ENCODE measurements at regions not wholly inside any gene's neighbourhood (a gene's known extent, or its start where the extent isn't known, plus 50 kb on each side); places are given as distances from the start of the nearest gene placed in this dataset.

DNA sequence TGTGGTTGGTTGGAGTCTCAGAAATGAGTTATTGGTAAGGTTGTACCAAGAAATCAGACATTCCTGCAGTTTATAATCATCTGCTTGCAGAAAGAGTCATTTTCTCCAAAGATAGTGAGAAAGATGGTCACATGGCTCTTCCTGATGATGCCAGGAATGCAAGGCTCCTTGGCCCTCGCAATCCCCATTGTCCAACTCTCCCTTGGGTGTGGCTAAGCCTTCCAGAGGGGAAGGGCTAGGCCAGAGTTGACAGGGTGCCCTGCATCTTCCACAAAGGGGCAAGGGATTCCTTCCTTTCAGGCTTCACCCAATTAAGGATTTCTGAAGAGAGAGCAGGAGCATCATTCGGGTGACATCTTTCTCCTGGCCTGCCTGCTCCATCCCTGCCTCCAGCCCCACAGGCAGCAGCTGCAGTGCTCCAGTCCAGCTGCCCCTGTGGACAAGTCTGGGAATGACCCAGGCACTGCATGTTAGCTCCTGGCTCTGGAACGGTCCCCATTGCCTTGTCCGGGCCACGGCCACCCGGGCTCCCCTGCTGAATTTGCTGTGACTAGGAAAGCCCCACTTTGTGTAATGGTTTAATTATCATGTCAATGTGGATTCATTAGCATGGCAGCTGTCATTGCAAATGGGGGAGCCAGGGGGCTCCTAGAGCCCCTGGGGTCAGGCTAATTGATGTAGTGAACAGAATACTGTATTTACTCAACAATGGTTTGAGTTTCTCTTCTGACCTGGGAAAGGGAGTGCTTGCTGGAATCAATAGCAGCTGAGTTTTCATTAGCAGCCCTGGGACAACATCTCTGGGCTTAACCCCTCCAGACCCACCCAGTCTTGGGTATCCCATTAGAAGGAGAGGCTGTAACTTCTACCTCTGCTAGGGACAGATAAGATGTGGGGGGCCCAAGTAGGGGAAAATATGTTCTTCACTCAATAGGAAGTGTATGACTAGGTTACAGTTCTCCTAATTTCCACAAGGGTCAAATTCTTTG is 112.6 kb upstream of the TBX20 start:
- peaks cover under 1% of the 10 kb centered on the region for H3K9me3 Mint-ChIP-seq (ENCODE audit: unreplicated experiment)
- DNase-seq: peak; percentile 69

DNA sequence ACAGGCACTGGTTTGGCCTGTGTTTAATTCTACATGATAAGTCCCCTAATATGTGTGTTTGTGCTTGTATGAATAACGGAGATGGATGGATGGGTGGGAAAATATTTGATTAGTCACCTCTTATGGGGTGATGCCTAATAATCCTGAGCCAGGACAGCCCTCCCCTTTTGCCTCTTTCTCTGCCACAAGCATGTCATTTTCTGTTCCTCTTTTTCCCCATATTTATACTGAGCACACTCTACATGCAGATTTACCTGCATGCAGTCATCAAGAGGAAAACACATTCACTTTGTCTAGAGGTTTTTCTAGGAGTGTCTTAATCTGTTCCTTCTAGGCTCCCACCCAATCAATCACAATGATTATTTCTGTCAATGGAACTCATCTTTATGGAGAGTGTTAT is 111.6 kb upstream of the TBX20 start:
- Mint-ChIP-seq H3K4me3 (ENCODE audit: unreplicated experiment) (no peak overlapping the region), H3K9me3 (ENCODE audit: unreplicated experiment) (peaks cover 2% of the 10 kb centered on the region), H3K36me3 (ENCODE audit: unreplicated experiment) (peaks cover 8% of the 10 kb centered on the region), H3K27me3 (ENCODE audit: unreplicated experiment) (peaks cover 4% of the 10 kb centered on the region), H3K27ac (ENCODE audit: unreplicated experiment) (no peak overlapping the region), H3K4me1 (ENCODE audit: low read depth, unreplicated experiment) (no peaks in the 10 kb centered on the region)
- TF ChIP-seq, protein P1, sequence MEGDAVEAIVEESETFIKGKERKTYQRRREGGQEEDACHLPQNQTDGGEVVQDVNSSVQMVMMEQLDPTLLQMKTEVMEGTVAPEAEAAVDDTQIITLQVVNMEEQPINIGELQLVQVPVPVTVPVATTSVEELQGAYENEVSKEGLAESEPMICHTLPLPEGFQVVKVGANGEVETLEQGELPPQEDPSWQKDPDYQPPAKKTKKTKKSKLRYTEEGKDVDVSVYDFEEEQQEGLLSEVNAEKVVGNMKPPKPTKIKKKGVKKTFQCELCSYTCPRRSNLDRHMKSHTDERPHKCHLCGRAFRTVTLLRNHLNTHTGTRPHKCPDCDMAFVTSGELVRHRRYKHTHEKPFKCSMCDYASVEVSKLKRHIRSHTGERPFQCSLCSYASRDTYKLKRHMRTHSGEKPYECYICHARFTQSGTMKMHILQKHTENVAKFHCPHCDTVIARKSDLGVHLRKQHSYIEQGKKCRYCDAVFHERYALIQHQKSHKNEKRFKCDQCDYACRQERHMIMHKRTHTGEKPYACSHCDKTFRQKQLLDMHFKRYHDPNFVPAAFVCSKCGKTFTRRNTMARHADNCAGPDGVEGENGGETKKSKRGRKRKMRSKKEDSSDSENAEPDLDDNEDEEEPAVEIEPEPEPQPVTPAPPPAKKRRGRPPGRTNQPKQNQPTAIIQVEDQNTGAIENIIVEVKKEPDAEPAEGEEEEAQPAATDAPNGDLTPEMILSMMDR (IDR thresholded peaks at IDR 0.05; ENCODE audit: partially characterized antibody, unreplicated experiment): no peak
- DNase-seq: no peak

More for the DNA sequence above, 112.6 kb upstream of the TBX20 start:
- H3K27ac Mint-ChIP-seq (ENCODE audit: unreplicated experiment): no peak overlapping the region
- H3K36me3 Mint-ChIP-seq (ENCODE audit: unreplicated experiment): peaks cover 10% of the 10 kb centered on the region
- H3K4me3 Mint-ChIP-seq (ENCODE audit: unreplicated experiment): no peak overlapping the region
- no peaks in the 10 kb centered on the region for H3K4me1 Mint-ChIP-seq (ENCODE audit: low read depth, unreplicated experiment)
- peaks cover 4% of the 10 kb centered on the region for H3K27me3 Mint-ChIP-seq (ENCODE audit: unreplicated experiment)
- TF ChIP-seq, protein P1 (IDR thresholded peaks at IDR 0.05; ENCODE audit: partially characterized antibody, unreplicated experiment): peak; percentile 18

DNA sequence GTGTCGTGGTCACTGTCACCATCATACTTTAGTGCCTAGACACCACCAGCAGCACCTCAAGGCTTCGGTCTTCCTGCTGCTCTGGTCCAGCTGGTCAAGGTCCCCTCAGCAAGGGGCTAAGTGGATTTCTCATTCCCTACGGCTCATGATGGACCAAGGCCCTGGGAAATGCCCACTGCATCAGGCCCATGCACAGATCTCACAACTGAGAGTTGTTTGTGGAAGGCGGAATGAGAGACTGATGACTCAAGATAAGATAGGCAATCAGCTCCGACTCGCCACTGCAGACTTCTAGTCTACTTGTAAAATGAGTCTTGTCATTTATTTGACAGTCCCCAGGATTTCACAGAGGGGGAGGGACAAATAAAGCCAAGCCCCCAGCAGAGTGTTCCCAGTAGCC is 108.4 kb upstream of the TBX20 start:
- H3K4me3 Mint-ChIP-seq (ENCODE audit: unreplicated experiment): no peak overlapping the region
- H3K9me3 Mint-ChIP-seq (ENCODE audit: unreplicated experiment): peaks cover 5% of the 10 kb centered on the region
- no peaks in the 10 kb centered on the region for H3K4me1 Mint-ChIP-seq (ENCODE audit: low read depth, unreplicated experiment)
- TF ChIP-seq, protein P1 (IDR thresholded peaks at IDR 0.05; ENCODE audit: partially characterized antibody, unreplicated experiment): no peak
- H3K27ac Mint-ChIP-seq (ENCODE audit: unreplicated experiment): no peak overlapping the region
- H3K36me3 Mint-ChIP-seq (ENCODE audit: unreplicated experiment): peaks cover 8% of the 10 kb centered on the region
- DNase-seq: no peak
- peaks cover 4% of the 10 kb centered on the region for H3K27me3 Mint-ChIP-seq (ENCODE audit: unreplicated experiment)

DNA sequence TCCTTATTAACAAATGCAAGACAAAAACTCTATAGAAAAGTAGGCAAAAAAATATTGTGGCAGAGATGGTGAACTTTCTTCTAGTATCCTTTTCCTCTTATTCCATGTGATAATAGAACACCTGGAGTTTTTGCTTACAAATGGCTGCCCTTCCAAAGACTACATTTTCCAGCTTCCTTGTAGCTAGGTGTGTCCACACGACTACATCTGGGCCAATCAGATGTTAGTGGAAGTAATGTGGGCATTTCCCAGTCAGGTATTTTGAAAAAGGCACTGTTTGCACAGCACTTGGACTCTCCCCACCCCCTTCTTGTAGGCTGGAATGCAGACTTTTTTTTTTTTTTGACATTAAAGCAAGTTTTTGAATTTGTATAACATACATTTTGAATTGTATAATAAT is 105.5 kb upstream of the TBX20 start:
- H3K27me3 Mint-ChIP-seq (ENCODE audit: unreplicated experiment): peaks cover 2% of the 10 kb centered on the region
- TF ChIP-seq, protein P1 (IDR thresholded peaks at IDR 0.05; ENCODE audit: partially characterized antibody, unreplicated experiment): no peak
- H3K4me3 Mint-ChIP-seq (ENCODE audit: unreplicated experiment): no peak overlapping the region
- peaks cover 10% of the 10 kb centered on the region for H3K9me3 Mint-ChIP-seq (ENCODE audit: unreplicated experiment)
- peaks cover 4% of the 10 kb centered on the region for H3K4me1 Mint-ChIP-seq (ENCODE audit: low read depth, unreplicated experiment)
- DNase-seq: no peak
- peaks cover 5% of the 10 kb centered on the region for H3K36me3 Mint-ChIP-seq (ENCODE audit: unreplicated experiment)
- H3K27ac Mint-ChIP-seq (ENCODE audit: unreplicated experiment): no peak overlapping the region

DNA sequence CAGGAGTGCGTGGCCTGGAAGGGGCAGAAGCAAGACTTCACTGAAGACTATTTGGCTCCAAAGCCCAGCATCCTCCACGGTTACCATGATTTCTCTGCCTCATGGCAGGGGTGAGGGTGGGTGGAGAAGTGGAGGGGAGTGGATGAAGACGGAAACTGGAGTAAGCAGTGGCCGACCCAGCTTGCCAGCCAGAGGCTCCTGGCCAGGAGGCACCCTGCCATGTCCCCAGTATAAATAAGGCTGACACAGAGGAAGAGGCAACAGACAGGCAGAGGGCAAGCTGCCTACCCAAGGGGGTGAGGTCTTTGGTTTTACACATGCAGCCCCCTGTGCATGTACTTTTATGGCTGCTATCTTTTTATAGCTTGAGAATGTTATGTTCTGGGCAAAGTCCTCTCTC is 102.6 kb upstream of the TBX20 start:
- Mint-ChIP-seq H3K27ac (ENCODE audit: unreplicated experiment) (no peak overlapping the region), H3K9me3 (ENCODE audit: unreplicated experiment) (peaks cover 10% of the 10 kb centered on the region), H3K4me3 (ENCODE audit: unreplicated experiment) (no peak overlapping the region), H3K36me3 (ENCODE audit: unreplicated experiment) (peaks cover 5% of the 10 kb centered on the region), H3K27me3 (ENCODE audit: unreplicated experiment) (no peaks in the 10 kb centered on the region), H3K4me1 (ENCODE audit: low read depth, unreplicated experiment) (peaks cover 7% of the 10 kb centered on the region)
- TF ChIP-seq, protein P1 (IDR thresholded peaks at IDR 0.05; ENCODE audit: partially characterized antibody, unreplicated experiment): no peak
- DNase-seq: no peak

Data from glutamatergic neuron (in vitro differentiated cells).